Skin epidermis (tissue), 12 donors: ENCODE measurements at regions not wholly inside any gene's neighbourhood (a gene's known extent, or its start where the extent isn't known, plus 50 kb on each side); places are given as distances from the start of the nearest gene placed in this dataset.
"Not testable (repeated sequence)": the region's sequence is repeated elsewhere in the genome, so short reads cannot be mapped to it uniquely, and the experiment has no call there.

Experiments
- H3K27ac ChIP-seq, 21 experiments: fragments of 200-600 bp; sonication (generic) in 11 of 21; one replicate each; pipeline ENCODE4 v1.5.0; 2020; ENCODE audit warnings: mild to moderate bottlenecking in 3 of 21, inconsistent platforms in 2 of 21, moderate library complexity in 2 of 21
- H3K4me3 ChIP-seq, 7 experiments: fragments of 200-600 bp; sonication (generic) in 2 of 7; one replicate each; pipeline ENCODE4 v1.5.0; 2020; ENCODE audit warnings: inconsistent platforms in 2 of 7, mild to moderate bottlenecking in 2 of 7, moderate library complexity in 1 of 7

- Histone ChIP-seq H3K4me3 (no peak overlapping the region), H3K27ac (no peak overlapping the region)
Observed at GRCh38 chr4:24372341-24372740, 212.0 kb downstream of the DHX15 start.

- no peak overlapping the region for H3K27ac ChIP-seq
- no peak overlapping the region for H3K4me3 ChIP-seq
Observed at GRCh38 chr4:24370421-24370820, 213.9 kb downstream of the DHX15 start.

- no peak overlapping the region for H3K4me3 ChIP-seq
- no peak overlapping the region for H3K27ac ChIP-seq
Observed at GRCh38 chr4:24369507-24370029, 214.8 kb downstream of the DHX15 start.

- H3K4me3 ChIP-seq: no peak overlapping the region
Observed at GRCh38 chr4:24368801-24369200, 215.6 kb downstream of the DHX15 start.

GRCh38 chr4:24364852-24365251 is 219.5 kb downstream of the DHX15 start:
- H3K27ac ChIP-seq: no peak overlapping the region
- no peak overlapping the region for H3K4me3 ChIP-seq

More at GRCh38 chr4:24368801-24369200, 215.6 kb downstream of the DHX15 start:
- no peak overlapping the region for H3K27ac ChIP-seq

- H3K27ac ChIP-seq: no peak overlapping the region
Observed at GRCh38 chr4:24364249-24364648, 220.1 kb downstream of the DHX15 start.

GRCh38 chr4:24363751-24364150 is 220.6 kb downstream of the DHX15 start:
- no peak overlapping the region for H3K27ac ChIP-seq
- H3K4me3 ChIP-seq: no peak overlapping the region

More at GRCh38 chr4:24364249-24364648, 220.1 kb downstream of the DHX15 start:
- H3K4me3 ChIP-seq: no peak overlapping the region

GRCh38 chr4:24352112-24352511 is 232.2 kb downstream of the DHX15 start:
- Histone ChIP-seq H3K4me3 (no peak overlapping the region), H3K27ac (no peak overlapping the region)

GRCh38 chr4:24349168-24349996 is 235.0 kb downstream of the DHX15 start:
- not testable (repeated sequence) for H3K4me3 ChIP-seq

GRCh38 chr4:24339260-24339659 is 245.1 kb downstream of the DHX15 start:
- Histone ChIP-seq H3K27ac (no peak overlapping the region), H3K4me3 (no peak overlapping the region)

More at GRCh38 chr4:24349168-24349996, 235.0 kb downstream of the DHX15 start:
- not testable (repeated sequence) for H3K27ac ChIP-seq

- Histone ChIP-seq H3K4me3 (no peak overlapping the region), H3K27ac (no peak overlapping the region)
Observed at GRCh38 chr4:24337451-24338190, 246.7 kb downstream of the DHX15 start.

- Histone ChIP-seq H3K4me3 (no peak overlapping the region), H3K27ac (no peak overlapping the region)
Observed at GRCh38 chr4:24335616-24336015, 248.7 kb downstream of the DHX15 start.

- H3K27ac ChIP-seq: no peak overlapping the region
- no peak overlapping the region for H3K4me3 ChIP-seq
Observed at GRCh38 chr4:24334906-24335305, 249.4 kb downstream of the DHX15 start.

GRCh38 chr4:24330573-24330972 is 253.8 kb downstream of the DHX15 start:
- H3K4me3 ChIP-seq: no peak overlapping the region
- no peak overlapping the region for H3K27ac ChIP-seq

GRCh38 chr4:24330172-24330571 is 254.2 kb downstream of the DHX15 start:
- Histone ChIP-seq H3K27ac (no peak overlapping the region), H3K4me3 (no peak overlapping the region)

- H3K4me3 ChIP-seq: no peak overlapping the region
- H3K27ac ChIP-seq: no peak overlapping the region
Observed at GRCh38 chr4:24328711-24329110, 255.6 kb downstream of the DHX15 start.

- Histone ChIP-seq H3K4me3 (no peak overlapping the region), H3K27ac (no peak overlapping the region)
Observed at GRCh38 chr4:24328310-24328709, 256.0 kb downstream of the DHX15 start.

GRCh38 chr4:24322995-24323394 is 261.4 kb downstream of the DHX15 start:
- Histone ChIP-seq H3K27ac (no peak overlapping the region), H3K4me3 (no peak overlapping the region)

- Histone ChIP-seq H3K27ac (no peak overlapping the region), H3K4me3 (no peak overlapping the region)
Observed at GRCh38 chr4:24322511-24322910, 261.8 kb downstream of the DHX15 start.

GRCh38 chr4:24321616-24322015 is 262.7 kb downstream of the DHX15 start:
- Histone ChIP-seq H3K27ac (no peak overlapping the region), H3K4me3 (no peak overlapping the region)

GRCh38 chr4:24321131-24321530 is 263.2 kb downstream of the DHX15 start:
- H3K27ac ChIP-seq: peak overlapping the region in 1 of 21 experiments; percentile 55

More at GRCh38 chr4:24321131-24321530, 263.2 kb downstream of the DHX15 start:
- H3K4me3 ChIP-seq: no peak overlapping the region
